IPS-NIHi11 (cell line): ENCODE measurements at regions not wholly inside any gene's neighbourhood (a gene's known extent, or its start where the extent isn't known, plus 50 kb on each side); places are given as distances from the start of the nearest gene placed in this dataset.
"Not testable (repeated sequence)": the region's sequence is repeated elsewhere in the genome, so short reads cannot be mapped to it uniquely, and the experiment has no call there.

ENCODE experiments used
- DNase-seq: peaks from one replicate; pipeline ENCODE4 v3.0.0; 2012; ENCODE audit warnings: mixed read lengths, low spot score

DNA sequence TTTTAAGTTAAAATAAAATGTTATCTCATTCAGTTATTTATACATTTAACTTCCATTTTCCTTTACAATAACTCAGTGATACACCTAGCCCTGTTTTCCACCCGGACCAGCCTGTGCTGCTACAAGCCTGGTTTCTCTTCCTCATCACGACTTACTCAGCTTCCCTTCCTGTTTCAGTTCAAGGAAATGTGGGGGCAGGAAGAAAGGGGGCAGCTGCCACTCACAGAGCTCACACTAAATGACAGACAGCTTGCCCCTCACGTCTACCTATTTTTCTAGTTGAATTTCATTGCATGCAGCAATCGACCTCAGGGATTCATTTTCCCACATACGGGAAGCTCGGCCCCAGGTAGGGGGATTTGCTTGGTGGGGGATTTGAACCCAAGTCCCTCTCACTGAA, 442.6 kb downstream of the TMEM121 start:
- DNase-seq = not testable (repeated sequence)

DNA sequence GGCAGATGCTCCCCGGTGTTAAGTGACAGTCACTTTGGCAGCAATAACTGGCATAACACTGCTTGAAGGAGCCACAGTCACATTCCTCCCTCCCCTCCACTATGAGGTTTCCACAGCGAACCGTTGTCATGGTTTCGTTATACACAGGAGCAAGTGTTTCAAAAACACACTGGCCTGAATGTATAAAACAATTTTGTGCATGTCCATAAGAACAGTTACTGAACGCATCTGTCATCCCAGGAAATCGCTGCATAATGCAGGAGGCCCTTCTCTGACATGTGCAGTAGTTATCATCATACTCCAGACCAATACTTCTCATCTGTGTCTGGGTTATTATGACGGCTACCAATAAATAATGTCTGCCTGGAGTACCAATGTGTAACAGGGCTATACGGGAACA, 444.4 kb downstream of the TMEM121 start:
- DNase-seq = not testable (repeated sequence)

GRCh38 chr14:105971593-105972500, 445.5 kb downstream of the TMEM121 start:
- no peak for DNase-seq

DNA sequence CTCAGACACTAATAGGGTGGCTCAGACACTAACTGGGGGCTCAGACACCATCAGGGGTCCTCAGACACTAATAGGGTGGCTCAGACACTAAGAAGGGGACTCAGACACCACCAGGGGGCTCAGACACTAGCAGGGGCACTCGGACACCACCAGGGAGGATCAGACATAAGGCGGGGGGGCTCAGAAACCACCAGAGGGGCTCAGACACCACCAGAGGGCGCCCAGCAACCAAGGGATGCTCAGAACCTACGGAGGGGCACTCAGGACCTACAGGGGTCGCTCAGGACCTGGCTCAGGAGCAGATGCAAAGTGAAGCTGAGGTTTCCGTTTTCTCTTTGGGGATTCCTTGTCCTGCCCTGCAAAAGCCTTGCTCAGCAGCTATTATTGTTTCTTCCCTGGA, 448.5 kb downstream of the TMEM121 start:
- DNase-seq = no peak

GRCh38 chr14:105978618-105979295, 452.4 kb downstream of the TMEM121 start:
- no peak for DNase-seq

- no peak for DNase-seq
These were observed 453.1 kb downstream of the TMEM121 start for GRCh38 chr14:105979446-105979845.

DNA sequence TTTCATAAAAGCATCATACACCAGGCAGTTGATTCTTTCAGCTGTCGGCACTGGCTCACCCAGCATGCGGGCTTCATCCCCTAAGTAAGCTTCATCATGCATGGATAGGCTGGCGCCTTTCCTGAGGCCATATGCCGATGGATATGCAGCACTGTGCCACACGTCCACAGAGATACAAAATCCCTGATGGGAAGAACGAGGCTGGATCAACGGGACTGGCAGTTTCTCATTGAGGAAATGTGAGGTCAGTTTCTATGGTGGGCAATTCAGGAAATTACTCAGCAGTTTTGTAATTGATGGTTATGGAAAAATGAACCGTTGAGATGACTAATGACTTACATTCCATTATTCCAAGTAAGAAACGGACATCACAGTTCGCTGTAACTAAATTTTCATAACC, 453.8 kb downstream of the TMEM121 start:
- DNase-seq = no peak

DNA sequence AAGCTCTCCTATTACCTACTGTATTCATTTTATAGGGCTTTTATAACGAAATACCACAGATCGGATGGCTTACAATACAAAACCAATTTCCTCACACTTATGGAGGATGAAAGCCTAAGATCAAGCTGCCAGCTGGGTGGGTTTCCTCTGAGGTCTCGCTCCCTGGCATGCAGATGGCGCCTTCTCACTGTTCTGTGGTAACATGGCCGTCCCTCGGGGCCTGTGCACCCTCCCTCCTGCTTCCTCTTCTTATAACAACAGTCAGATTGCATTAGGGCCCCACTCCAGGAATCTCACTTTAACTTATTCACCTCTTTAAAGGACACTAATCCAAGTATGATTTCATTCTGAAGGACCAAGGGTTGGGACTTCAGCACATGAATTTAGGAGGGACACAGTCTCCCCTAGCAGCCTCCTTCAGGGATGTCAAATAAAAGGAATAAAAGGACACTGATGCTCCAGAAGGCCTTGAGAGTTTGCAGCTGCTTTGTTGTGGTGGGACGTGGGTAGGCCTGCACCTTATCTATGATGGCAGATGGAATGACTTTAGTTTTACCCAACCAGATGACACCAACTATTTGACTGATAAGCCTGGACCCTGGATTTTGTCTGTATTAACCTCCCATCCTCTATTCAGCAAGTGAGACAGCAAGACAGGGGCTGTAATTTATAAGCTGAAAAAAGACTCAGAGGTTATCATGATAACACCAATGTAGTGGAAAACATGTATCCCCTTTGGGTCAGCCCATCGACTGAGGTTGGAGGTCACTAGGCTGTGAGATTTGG, 455.3 kb downstream of the TMEM121 start:
- DNase-seq = not testable (repeated sequence)

GRCh38 chr14:105982664-105983063, 456.3 kb downstream of the TMEM121 start:
- DNase-seq = no peak

GRCh38 chr14:105986894-105987284, 460.5 kb downstream of the TMEM121 start:
- DNase-seq = no peak

GRCh38 chr14:105987563-105987962, 461.2 kb downstream of the TMEM121 start:
- no peak for DNase-seq

GRCh38 chr14:105989566-105990302, 463.4 kb downstream of the TMEM121 start:
- DNase-seq = no peak

GRCh38 chr14:105991677-105992076, 465.3 kb downstream of the TMEM121 start:
- DNase-seq = not testable (repeated sequence)

DNA sequence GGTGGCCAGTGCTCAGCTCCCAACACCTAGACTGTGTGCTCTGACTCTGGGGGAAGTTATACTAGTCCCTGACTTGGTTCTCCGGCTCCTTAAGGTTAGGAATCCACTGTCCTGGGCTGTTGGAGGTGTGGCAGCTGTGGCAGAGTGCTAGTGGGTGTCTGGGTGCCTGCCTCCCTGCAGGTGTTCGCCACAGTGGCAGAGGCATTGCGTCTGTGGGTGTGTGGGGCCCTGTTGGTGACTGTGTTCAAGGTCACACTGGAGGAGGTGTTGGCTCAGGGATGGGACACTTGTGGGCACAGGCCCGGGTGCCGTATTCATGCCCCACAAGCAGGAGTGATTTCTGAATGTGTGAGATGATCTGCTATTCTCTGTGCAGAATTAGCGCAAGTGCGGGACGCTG, 467.4 kb downstream of the TMEM121 start:
- DNase-seq = no peak

GRCh38 chr14:105995011-105995710, 468.8 kb downstream of the TMEM121 start:
- not testable (repeated sequence) for DNase-seq

- DNase-seq = not testable (repeated sequence)
These were observed 472.2 kb downstream of the TMEM121 start for GRCh38 chr14:105998597-105998996.

DNA sequence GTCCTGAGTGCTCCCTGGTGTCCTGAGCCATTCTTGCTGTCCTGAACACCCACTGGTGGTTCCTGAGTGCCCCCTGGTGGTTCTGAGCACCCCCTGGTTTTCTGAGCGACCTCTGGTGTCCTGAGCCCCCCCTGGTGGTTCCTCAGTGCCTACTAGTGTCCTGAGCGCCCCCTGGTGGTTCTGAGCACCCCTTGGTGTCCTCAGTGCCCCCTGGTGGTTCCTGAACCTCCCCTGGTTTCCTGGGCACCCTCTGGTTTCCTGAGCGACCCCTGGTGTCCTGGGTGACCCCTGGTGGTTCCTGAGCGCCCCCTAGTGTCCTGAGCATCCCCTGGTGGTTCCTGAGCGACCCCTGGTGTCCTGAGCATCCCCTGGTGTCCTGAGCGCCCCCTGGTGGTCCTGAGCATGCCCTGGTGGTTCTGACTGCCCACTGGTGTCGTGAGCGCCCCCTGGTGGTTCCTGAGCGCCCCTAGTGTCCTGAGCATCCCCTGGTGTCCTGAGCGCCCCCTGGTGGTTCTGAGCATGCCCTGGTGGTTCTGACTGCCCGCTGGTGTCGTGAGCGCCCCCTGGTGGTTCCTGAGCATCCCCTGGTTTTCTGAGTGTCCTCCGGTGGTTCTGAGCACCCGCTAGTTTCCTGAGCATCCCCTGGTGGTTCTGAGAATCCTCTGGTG, 473.1 kb downstream of the TMEM121 start:
- DNase-seq = no peak

DNA sequence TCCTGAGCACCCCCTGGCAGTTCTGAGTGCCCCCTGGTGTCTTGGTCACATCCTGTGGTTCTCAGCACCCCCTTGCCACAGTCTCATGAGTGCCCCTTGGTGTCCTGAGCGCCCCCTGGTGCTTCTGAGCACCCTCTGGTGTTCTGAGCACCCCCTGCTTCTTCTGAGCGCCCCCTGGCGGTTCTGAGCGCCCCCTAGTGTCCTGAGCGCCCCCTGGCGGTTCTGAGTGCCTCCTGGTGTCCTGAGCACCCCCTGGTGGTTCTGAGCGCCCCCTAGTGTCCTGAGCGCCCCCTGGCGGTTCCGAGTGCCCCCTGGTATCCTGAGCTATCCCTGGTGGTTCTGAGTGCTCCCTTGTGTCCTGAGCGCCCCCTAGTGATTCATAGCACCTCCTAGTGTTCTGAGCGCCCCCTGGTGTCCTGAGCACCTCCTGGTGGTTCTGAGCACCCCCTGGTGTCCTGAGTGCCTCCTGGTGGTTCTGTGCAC, 473.7 kb downstream of the TMEM121 start:
- DNase-seq = not testable (repeated sequence)

DNA sequence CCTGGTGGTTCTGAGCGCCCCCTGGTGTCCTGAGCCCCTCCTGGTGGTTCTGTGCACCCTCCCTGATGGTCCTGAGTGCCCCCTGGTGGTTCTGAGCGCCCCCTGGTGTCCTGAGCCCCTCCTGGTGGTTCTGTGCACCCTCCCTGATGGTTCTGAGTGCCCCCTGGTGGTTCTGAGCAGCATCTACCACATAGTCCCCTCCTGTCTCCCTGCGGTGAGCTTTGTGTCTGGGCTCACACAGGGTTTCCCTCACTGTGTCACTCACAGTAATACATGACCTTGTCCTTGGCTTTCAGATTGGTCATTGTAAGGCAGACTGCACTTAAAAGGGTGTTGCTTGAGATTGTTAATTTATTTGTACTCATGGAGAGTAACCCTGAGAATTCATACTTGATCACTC, 474.9 kb downstream of the TMEM121 start:
- DNase-seq = not testable (repeated sequence)

GRCh38 chr14:106003351-106003750, 477.0 kb downstream of the TMEM121 start:
- no peak for DNase-seq
